NCI-H1436 treated with DMSO at 0.1 percent for 48 hours (cell line): ENCODE measurements at regions not wholly inside any gene's neighbourhood (a gene's known extent, or its start where the extent isn't known, plus 50 kb on each side); places are given as distances from the start of the nearest gene placed in this dataset.
"Not testable (repeated sequence)": the region's sequence is repeated elsewhere in the genome, so short reads cannot be mapped to it uniquely, and the experiment has no call there.

Source experiments
- DNase-seq: peaks from one replicate; lab custom pipeline; 2025; lab: John Stamatoyannopoulos, UW

DNA sequence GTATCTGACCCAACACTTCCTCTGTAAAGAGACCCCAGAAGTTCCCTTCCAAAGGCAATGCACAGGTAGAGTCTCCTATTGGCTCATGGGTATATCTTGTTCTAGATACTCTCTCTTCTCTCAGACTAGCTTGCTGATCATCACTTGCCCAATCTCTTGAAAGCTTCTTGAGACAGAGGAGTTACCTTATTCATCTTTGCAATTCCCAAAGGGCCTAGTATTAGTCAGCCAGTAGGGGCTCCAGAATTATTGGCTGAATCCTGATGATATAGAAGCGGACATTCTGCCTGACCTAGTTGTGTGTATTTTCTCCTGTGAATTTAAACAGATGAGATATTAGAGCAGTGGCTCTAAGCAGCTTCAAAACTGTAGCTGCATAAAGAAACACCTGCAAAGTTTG is 304.0 kb upstream of the KLF4 start:
- no peak for DNase-seq

DNA sequence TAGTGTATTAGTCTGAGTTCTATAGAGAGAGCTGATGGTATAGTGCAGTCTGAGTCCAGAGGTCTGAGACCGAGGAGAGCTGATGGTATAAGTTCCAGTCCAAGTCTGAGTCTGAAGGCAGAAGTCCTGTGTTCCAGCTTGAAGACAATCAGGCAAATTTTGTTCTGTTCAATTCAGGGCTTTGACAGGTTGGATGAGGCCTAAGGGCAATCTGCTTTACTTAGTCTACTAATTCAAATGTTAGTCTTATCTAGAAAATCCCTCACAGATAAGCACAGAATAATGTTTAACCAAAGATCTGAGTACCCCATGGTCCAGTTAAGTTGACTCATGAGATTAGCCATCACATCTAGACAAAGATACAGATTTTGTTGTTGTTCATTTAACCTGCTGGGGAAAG is 303.0 kb upstream of the KLF4 start:
- no peak for DNase-seq

DNA sequence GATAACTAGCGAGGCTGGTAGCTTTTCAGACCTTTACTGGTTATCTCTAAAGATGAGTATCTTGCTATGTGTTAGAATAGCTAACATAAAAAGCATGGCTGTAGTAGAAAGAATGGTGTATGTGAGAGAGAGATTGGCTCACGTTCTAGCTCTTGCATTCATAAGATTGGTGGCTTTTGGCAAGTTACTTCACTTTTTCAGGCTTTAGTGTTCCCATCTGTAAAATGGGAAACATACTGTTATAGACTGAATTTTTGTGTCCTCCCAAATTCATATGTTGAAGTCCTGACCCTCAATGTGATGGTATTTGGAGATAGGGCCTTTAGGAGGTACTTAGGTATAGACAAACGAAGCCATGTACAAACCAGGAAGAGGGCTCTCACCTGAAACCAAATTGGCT is 302.4 kb upstream of the KLF4 start:
- DNase-seq, result no peak

DNA sequence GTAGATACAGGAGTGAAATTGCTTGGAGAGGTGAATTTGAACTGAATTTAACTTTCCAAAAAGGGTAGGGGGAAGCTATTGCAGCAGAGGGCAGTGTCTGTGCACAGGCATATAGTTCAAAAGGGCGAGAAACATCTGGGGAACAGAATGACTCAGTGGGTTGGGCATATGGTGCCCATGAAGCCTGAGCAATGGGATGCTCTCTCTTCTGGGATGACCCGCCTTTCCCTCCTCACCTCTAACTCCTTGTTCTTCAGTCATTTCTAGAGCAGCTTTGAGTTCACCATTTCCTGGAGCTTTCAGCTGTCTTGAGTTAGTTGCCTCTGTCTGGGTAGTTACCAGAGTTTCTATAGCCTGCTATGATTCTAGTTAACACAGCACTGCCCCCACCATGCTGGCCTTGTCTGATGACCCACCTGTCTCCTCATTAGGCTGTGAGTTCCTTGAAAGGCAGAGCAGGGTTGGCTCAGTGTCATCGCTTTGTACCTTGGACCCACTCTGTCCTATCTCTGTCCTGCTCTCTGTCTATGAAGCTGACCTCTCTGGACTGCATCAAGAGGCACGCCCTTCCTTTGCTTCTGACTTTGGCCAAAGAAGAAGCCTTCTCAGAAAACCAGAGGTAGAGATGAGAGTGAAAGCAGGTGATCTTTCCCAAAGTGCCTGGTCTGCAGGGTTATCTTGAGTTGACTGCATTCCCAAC is 299.6 kb upstream of the KLF4 start:
- no peak for DNase-seq

DNA sequence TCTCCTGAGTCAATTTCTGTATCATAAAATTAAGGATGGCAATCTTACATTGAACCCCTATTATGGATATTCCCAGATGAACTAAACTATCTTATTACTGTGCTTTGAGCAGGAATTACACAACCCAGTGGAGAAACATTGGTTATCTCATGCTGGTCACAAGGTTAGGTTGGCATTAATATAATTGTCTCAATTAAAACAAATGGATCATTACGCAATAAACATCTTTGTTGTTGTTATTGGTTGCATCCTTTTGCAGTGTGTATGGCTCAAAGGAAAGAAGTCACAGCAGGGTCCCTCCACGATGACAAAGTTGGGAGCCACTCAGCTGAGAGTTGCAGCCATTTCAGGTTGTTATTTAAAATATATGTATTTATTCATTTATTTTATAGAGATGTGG is 297.0 kb upstream of the KLF4 start:
- DNase-seq, result no peak

DNA sequence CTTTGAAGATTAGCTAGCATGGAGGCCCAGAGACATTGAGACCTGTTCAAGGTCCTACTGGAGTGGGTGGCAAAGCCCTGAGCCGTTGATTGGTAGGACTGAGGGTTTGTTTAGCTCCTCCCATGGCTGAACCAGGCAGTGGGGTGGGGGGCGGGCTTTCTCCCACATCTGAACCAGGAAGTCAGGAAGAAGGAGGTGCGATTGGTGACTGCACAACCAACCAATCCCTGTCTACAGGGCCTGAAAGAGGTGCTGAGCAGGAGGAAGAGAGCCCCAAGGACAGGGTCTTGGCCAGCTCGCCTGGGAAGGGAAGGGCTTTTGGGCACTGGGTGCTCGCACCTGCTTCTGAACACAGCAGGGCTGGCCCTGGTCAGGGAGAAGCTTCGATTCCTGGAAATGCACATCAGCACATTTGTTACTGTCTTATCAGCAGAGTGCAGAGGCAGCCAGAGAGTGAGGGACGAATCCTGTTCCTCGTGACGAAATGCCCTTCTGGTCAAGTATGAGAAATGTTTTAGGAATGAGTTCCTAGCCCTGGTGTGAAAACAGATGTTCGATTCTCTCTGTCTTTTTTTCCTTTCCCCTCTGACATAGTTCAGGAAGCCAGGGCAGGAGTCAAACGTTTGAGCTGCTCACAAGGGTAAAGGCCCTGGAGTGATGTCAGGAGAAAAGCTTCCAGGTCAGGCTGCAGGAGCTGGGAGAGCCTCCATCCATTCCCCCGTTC is 294.8 kb upstream of the KLF4 start:
- no peak for DNase-seq

DNA sequence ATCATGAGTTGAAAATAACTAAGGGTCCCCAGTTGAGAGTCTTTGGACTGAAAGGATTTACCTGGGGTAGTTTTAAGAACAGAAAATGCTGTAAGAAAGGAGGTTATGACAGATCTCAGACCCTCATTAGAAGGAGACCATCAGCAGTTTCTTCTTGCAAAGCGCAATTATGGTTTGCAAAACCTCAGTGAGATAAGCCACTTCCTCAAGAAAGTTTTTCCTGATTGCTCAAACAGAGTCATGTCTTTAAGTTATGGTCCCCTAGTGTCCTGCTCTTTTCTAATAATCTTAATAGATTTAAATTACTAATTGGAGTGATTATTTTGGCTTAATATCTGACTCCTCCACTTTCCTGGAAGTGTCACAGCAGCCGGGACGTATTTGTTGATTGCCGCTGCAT is 293.2 kb upstream of the KLF4 start:
- DNase-seq, result no peak

DNA sequence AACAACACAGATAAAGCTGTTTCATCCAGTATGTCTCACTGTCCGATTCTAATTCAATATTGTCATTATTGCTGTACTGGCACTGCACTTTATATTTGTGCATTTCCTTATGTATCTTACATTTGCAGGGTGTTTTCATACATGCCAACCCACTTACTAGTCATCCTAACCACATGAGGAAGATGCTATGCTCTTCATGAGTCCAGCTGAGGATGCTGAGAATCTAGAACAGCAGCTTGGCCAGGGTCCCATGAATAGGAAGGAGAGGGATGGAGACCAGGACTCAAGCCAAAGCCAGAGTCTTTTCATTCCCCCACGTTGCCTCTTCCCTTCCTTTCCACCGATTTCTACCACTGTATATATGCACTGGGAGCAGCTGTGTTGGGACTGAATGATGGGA is 292.8 kb upstream of the KLF4 start:
- no peak for DNase-seq

DNA sequence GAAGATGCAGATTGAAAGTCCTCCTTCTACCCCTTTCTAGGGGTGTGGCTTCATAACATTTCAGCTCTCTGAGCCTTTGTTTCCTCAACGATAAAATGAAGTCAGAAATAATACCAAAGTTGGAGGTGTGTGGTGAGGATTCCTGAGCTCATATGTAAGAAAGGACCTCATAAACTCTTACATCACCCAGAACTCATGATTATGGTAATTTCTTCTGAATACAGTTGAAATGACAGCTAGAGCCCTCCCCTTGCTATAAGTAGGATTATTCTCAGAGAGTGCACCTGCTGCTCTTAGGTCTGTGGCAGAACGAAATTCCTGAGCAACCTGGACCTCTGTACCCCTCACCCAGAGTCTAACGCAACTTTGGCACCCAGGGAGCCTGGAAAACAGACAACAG is 291.4 kb upstream of the KLF4 start:
- no peak for DNase-seq

DNA sequence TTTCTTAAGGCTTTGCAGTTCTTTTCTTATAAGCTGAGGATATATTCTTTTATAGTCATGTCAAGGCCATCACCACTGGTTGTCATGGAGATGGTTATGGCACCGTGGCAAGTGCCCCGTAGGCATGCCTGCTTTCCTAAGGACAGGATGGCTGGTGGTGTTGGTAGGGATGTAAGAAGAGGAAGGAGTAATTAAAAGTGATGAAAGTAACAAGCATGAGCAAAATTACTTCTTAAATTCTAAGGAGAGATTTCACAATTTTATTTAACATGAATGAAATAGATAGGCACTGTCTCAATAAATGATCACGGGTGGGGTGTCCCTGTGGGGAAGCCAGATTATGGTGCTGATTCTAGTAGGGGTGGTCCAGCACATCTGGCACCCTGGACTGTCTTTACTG is 290.2 kb upstream of the KLF4 start:
- no peak for DNase-seq

DNA sequence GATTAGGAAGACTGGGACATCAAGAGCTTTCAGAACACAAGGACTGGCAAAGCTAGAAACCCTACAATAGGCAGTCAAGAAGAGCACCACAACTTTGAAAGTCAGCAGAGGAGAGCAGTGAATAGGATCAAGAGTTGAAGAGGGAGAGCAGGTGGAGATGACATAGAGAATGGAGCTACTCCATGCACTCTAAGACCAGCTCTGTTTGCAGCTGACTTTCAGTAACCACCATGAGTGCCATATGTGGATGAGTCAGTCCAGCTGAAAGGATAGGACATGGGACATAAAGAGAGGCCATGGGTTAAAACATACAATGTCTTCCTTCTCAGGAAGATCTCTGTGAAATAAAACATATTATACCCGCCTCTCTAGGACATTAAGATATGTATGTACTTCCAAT is 289.1 kb upstream of the KLF4 start:
- no peak for DNase-seq

DNA sequence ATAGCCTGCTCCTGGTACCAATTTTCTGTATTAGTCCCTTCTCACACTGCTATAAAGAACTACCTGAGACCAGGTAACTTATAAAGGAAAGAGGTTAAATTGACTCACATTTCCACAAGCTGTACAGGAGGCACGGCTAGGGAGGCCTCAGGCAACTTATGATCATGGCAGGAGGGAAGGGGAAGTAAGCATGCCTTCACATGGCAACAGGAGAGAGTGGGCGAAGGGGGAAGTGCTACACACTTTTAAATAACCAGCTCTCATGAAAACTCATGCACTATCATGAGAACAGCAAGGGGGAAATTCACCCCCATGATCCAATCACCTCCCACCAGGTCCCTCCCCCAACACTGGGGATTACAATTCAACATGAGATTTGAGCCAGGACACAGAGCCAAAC is 284.5 kb upstream of the KLF4 start:
- not testable (repeated sequence) for DNase-seq

DNA sequence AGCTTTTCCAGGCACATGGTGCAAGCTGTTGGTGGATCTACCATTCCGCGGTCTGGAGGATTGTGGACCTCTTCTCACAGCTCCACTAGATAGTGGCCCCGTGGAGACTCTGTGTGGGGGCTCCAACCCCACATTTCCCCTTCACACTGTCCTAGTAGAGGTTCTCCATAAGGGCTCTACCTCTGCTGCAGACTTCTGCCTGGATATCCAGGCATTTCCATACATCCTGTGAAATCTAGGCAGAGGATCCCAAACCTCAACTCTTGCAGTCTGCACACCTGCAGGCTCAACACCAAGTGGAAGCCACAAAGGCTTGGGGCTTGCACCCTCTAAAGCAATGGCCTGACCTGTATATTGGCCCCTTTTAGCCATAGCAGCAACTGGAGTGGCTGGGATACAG is 283.4 kb upstream of the KLF4 start:
- DNase-seq, result no peak

DNA sequence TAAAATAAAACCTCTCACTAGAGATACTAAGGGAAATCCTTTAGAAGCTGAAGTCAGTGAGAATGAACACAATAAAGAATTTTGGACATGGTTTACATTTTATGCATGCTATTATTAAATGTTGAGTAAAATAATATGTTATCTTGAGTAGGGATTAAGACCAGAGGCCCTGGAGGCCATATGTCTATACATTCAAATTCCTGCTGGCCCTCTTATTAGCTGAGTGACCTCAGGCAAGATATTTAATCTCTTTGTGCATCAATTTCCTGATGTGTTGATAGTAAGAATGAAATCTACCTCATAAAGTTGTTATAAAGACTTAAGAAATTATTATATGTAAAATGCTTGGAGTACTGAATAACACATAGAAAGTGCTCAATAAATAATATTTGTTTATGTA is 281.1 kb upstream of the KLF4 start:
- DNase-seq, result no peak

DNA sequence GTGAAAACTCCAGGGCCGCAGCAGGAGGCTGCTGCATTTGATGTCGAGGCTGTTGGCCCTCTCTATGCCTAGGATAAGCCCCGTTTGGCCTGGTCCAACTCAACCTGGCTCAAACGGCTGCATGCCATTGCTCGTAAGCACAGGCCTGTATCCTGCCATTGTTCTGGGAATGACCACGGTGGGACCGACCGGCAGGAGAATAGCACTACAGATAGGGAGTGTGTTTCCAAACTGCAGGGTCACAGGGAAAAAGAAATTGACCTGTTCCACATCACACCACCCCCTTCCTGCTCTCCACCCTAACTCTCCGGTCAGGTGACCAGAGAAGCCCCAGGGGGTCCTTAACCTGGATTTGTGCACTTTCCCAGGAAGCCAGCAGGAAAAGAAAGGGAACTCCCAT is 278.7 kb upstream of the KLF4 start:
- no peak for DNase-seq

DNA sequence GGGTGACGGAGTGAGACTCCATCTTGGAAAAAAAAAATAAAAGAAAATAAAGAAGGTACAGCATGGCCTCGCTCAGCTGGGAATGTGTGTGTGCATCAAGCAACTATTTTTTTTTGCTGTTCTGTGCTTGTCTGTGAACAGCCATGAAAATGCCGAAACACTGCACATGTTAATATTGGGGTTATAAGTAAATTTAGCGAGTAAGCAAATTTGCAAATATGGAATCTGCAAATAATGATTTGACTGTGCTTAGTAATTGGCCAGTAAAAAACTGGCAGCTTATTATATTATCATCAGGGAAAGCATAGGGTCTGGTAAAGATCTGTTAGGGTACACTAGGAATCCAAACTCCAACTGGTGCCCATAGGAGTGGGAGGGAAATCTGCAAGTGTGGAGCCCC is 278.1 kb upstream of the KLF4 start:
- no peak for DNase-seq

DNA sequence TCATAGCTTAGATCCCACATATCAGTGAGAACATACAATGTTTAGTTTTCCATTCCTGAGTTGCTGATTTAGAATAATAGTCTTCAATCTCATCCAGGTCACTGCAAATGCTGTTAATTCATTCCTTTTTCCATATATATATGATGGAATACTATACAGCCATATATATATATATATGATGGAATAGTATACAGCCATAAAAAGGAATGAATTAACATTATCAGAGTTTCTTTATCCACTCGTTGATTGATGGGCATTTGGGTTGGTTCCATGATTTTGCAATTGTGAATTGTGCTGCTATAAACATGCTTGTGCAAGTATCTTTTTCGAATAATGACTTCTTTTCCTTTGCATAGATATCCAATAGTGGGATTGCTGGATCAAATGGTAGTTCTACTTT is 273.9 kb upstream of the KLF4 start:
- not testable (repeated sequence) for DNase-seq

DNA sequence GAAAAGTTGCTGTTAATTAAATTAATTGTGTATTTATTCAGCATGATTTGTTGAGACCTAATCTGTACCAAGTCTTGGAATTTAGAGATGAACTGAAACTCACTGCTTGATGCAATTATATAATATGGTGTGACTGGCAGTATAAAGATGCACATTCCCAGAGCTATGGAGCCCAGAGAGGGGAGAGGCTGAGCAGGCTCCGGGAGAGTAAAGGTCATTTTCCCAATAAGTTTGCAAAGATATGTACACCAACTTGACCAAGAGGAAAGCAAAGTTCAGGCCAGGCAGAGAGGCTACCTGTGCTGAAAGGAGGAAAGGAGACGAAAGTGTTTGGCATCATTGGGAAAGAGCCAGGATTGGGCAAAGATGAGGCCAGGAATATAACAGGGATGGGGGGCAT is 271.7 kb upstream of the KLF4 start:
- DNase-seq, result no peak

DNA sequence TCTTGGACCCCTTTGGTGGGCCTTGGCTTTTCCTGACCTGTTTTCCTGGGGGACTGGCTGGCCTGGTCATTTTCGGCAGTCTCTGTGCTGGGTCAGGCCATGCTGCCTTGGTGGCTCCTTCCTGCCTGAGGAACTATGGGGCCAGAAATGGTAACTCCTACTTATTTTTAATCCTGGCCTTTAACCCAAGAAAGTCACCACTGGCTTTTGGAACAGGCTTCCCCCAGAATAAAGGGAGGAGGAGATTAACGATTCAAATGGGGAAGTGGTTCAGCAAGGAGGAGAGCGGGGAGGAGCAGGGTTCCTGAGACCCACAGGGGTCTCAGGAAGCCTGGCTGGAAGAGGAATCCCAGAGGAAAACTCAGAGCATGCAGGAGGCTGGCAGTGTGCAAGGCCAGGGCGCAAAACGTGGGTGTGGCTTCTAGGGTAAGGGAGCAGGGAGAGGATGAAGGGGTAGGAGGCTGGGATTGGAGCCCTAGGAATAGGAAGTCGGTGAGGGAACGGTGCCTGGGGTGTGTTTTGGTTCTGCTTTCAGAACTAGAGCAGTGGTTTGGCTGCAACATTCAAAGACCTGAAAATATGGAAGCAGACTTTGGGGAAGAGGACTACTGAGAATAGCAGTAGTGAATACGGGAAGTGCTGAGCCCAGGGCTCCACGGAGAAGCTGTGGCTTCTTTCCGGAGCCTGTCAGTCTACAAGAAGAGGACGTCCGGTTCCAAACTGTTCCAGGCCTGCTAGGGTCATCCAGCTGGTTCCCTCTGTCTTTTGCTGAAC is 271.1 kb upstream of the KLF4 start:
- DNase-seq, result no peak

DNA sequence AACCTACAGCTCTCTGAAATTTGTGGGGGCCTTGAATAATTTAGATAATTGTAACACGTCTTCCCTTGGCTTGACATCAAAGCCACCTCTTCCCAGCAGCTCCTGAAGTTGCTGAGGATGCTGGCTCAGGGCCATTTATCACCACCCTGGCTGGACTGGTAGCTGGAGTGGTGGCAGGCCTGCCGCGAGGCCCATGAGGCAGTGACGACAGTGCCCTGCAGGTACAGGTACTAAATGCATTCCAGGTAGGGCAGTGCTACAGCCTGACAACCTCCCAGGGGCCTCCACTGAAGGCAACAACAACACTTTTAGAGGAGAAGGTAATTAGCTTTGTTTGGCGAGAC is 270.2 kb upstream of the KLF4 start:
- no peak for DNase-seq

DNA sequence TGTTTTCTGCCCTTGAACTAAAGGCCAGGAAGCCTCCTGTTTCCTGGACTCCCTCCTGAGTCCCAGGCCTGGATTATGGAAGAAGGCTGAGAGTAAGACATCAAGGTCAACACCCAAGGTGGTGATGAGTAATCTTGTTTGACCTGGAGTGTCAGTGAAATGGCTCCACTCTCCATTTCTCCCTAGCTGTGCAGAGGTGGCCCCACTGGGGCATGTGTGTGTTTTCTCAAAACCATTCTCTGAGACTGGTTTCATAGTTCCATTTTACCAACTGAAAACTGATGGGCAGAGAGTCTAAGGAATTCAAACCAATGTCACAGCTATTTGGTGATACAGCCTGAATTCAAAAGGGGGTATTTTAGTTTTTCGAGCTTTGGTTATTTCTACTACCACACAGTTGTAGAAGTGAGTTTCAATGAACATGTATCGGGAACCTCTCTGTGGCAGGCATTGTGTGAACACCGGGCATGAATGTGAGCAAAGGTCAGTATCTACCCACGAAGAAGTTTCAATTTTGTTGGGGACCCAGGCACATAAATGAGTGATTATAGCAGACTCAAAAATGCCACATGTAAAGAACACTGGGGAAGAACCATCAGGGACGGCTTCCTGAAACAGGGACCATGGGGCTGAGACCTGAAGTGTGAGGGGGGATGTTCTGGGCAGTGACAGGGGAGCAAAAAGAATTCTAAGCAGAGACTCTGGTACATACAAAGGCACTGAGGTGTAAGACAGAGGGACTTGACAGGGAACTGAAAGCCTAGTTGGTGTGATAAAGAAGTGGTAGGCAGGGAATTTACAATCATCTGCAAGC is 269.6 kb upstream of the KLF4 start:
- DNase-seq, result no peak

DNA sequence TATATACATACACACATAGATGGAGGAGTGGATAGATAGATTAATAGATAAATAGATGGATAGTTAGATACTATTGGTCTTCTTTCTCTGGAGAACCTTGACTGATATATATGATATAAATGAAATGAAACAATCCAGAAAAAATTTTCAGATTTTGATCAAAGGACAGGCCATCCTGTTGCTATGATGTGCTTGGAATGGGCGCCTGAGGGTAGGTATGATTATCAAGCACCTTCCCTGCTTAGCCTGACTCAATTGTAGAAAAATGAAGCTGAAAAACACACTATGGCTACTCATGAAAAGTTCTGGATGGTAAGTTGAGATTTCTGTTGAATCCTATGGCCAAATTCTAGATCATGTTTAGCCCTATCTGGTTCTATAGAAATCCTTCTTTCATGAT is 266.5 kb upstream of the KLF4 start:
- DNase-seq, result no peak

DNA sequence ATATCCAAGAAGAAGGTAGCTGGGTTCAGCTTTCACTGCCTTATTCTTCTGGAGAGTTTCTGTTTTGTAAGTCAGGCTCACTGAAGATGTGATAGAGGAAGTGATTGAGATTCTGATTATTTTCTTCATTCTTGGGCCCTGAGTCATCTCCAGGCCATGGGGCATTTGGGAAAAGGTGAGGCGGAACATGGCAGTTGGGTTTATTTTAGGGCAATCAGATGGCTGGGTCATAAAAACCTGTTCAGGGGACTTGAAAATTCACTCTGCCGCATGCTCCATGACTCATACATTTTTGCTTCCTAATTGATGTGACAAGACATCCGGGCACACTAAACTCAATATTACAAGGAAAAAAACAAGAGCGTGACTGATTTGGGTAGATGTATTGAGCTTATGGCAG is 265.7 kb upstream of the KLF4 start:
- DNase-seq, result no peak
